DOHH2 (cell line): ENCODE measurements at regions not wholly inside any gene's neighbourhood (a gene's known extent, or its start where the extent isn't known, plus 50 kb on each side); places are given as distances from the start of the nearest gene placed in this dataset.

ENCODE experiments used
- EZH2phosphoT487 ChIP-seq: fragments of 200-600 bp; sonication (generic); IDR thresholded peaks from 2 replicates; pipeline ENCODE4 v1.6.1; 2017; ENCODE audit warnings: borderline replicate concordance, mild to moderate bottlenecking, antibody characterized with exemption, low read length, moderate library complexity, mixed read lengths
- TF ChIP-seq, protein P1 (sequence below): fragments of 200-600 bp; sonication (generic); IDR thresholded peaks from one replicate; pipeline ENCODE4 v1.5.1; 2014; ENCODE audit warnings: antibody characterized with exemption, mild to moderate bottlenecking, low read depth, low read length; ENCODE audit not compliant: poor library complexity, severe bottlenecking

DNA sequence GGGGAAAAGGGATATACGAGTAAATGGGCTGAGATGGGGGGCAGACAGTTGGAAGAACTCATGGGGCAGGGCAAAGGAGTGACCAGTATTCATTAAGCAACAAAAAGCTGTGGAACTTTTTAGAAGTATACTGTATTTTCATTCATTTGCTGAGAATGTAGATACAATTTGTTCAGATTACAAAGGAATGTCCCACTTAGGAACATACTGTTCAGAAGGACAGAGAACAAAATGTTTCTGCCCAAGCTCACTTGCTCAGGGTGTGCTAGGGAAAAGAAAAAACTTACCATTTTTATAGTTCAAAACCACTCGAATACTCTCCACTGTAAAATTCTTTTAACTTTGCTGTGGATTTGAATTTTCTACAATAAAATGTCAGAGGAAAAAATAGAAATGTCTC lies 135.2 kb upstream of the AFF2 start:
- TF ChIP-seq, protein P1, sequence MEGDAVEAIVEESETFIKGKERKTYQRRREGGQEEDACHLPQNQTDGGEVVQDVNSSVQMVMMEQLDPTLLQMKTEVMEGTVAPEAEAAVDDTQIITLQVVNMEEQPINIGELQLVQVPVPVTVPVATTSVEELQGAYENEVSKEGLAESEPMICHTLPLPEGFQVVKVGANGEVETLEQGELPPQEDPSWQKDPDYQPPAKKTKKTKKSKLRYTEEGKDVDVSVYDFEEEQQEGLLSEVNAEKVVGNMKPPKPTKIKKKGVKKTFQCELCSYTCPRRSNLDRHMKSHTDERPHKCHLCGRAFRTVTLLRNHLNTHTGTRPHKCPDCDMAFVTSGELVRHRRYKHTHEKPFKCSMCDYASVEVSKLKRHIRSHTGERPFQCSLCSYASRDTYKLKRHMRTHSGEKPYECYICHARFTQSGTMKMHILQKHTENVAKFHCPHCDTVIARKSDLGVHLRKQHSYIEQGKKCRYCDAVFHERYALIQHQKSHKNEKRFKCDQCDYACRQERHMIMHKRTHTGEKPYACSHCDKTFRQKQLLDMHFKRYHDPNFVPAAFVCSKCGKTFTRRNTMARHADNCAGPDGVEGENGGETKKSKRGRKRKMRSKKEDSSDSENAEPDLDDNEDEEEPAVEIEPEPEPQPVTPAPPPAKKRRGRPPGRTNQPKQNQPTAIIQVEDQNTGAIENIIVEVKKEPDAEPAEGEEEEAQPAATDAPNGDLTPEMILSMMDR: no peak
- TF ChIP-seq EZH2phosphoT487: no peak
